Muscle of leg (tissue), 3 donors: ENCODE measurements at regions not wholly inside any gene's neighbourhood (a gene's known extent, or its start where the extent isn't known, plus 50 kb on each side); places are given as distances from the start of the nearest gene placed in this dataset.

Source experiments
- DNase-seq: peaks from one replicate; pipeline ENCODE4 v3.0.0; 2013
- H3K27ac ChIP-seq: one replicate; pipeline ENCODE4 v1.5.1; 2013; ENCODE audit warnings: mild to moderate bottlenecking, low read length, control low read depth
- H3K27me3 ChIP-seq: one replicate; pipeline ENCODE4 v1.6.1; 2013; ENCODE audit warnings: low read length; ENCODE audit not compliant: control insufficient read depth, insufficient read depth
- H3K36me3 ChIP-seq: one replicate; pipeline ENCODE4 v1.6.1; 2013; ENCODE audit warnings: low read length; ENCODE audit not compliant: control insufficient read depth, insufficient read depth
- H3K4me1 ChIP-seq: one replicate; pipeline ENCODE4 v1.6.1; 2013; ENCODE audit warnings: low read length; ENCODE audit not compliant: control insufficient read depth, insufficient read depth
- H3K4me3 ChIP-seq: one replicate; pipeline ENCODE4 v1.5.1; 2013; ENCODE audit warnings: low read length, control low read depth
- H3K9me3 ChIP-seq: replicated peaks from 2 replicates; pipeline ENCODE4 v1.6.1; 2013; ENCODE audit warnings: low read depth, low read length; ENCODE audit not compliant: control insufficient read depth
- WGBS: methylation state at CpG from one replicate; pipeline ENCODE4 v1.1.5; 2013; ENCODE audit warnings: missing lambda C conversion rate; ENCODE audit not compliant: insufficient coverage; 5-methylcytosine and 5-hydroxymethylcytosine counted together

GRCh38 chr2:18790509-18791171 is 201.3 kb upstream of the NT5C1B start:
- peaks cover 9% of the 10 kb centered on the region for H3K4me1 ChIP-seq
- no peak overlapping the region for H3K27ac ChIP-seq
- DNase-seq, result no peak
- H3K4me3 ChIP-seq, result no peak overlapping the region
- WGBS, result no CpG with 5 or more reads among the region's 3 CpGs
- no peaks in the 10 kb centered on the region for H3K36me3 ChIP-seq
- H3K9me3 ChIP-seq, result no peaks in the 10 kb centered on the region
- H3K27me3 ChIP-seq, result no peaks in the 10 kb centered on the region

GRCh38 chr2:18788592-18788991 is 199.2 kb upstream of the NT5C1B start:
- WGBS, result no CpG with 5 or more reads among the region's 5 CpGs
- peak overlapping the region; percentile 29 for H3K27ac ChIP-seq
- H3K36me3 ChIP-seq, result no peaks in the 10 kb centered on the region
- H3K4me1 ChIP-seq, result peaks cover 9% of the 10 kb centered on the region
- H3K4me3 ChIP-seq, result no peak overlapping the region
- DNase-seq, result peak; percentile 71
- H3K27me3 ChIP-seq, result no peaks in the 10 kb centered on the region
- no peaks in the 10 kb centered on the region for H3K9me3 ChIP-seq

- no peak for DNase-seq
- Histone ChIP-seq H3K4me3 (no peak overlapping the region), H3K9me3 (no peaks in the 10 kb centered on the region), H3K36me3 (no peaks in the 10 kb centered on the region), H3K27me3 (no peaks in the 10 kb centered on the region), H3K27ac (no peak overlapping the region), H3K4me1 (peaks cover 9% of the 10 kb centered on the region)
- no CpG with 5 or more reads among the region's 2 CpGs for WGBS
Observed at GRCh38 chr2:18787726-18788125, 198.4 kb upstream of the NT5C1B start.

GRCh38 chr2:18784245-18784644 is 194.9 kb upstream of the NT5C1B start:
- Histone ChIP-seq H3K4me3 (no peak overlapping the region), H3K4me1 (peaks cover 5% of the 10 kb centered on the region), H3K36me3 (no peaks in the 10 kb centered on the region), H3K27me3 (no peaks in the 10 kb centered on the region), H3K27ac (no peak overlapping the region), H3K9me3 (no peaks in the 10 kb centered on the region)
- 71% methylated on average over 1 of the region's 2 CpGs for WGBS
- DNase-seq, result no peak

- H3K27ac ChIP-seq, result no peak overlapping the region
- no peaks in the 10 kb centered on the region for H3K9me3 ChIP-seq
- H3K4me3 ChIP-seq, result no peak overlapping the region
- H3K36me3 ChIP-seq, result no peaks in the 10 kb centered on the region
- no CpG with 5 or more reads among the region's 1 CpG for WGBS
- no peak for DNase-seq
- no peaks in the 10 kb centered on the region for H3K4me1 ChIP-seq
- no peaks in the 10 kb centered on the region for H3K27me3 ChIP-seq
Observed at GRCh38 chr2:18781541-18782280, 192.3 kb upstream of the NT5C1B start.

- H3K27ac ChIP-seq, result no peak overlapping the region
- no peaks in the 10 kb centered on the region for H3K9me3 ChIP-seq
- WGBS, result no CpG with 5 or more reads among the region's 2 CpGs
- no peaks in the 10 kb centered on the region for H3K27me3 ChIP-seq
- no peaks in the 10 kb centered on the region for H3K4me1 ChIP-seq
- no peak for DNase-seq
- no peak overlapping the region for H3K4me3 ChIP-seq
- no peaks in the 10 kb centered on the region for H3K36me3 ChIP-seq
Observed at GRCh38 chr2:18777250-18777812, 188.0 kb upstream of the NT5C1B start.

- Histone ChIP-seq H3K27ac (no peak overlapping the region), H3K9me3 (peaks cover 2% of the 10 kb centered on the region), H3K4me3 (no peak overlapping the region), H3K4me1 (no peaks in the 10 kb centered on the region), H3K27me3 (no peaks in the 10 kb centered on the region), H3K36me3 (no peaks in the 10 kb centered on the region)
- no peak for DNase-seq
- WGBS, result no CpG with 5 or more reads among the region's 1 CpG
Observed at GRCh38 chr2:18771212-18771611, 181.8 kb upstream of the NT5C1B start.

- DNase-seq, result no peak
- no peaks in the 10 kb centered on the region for H3K4me1 ChIP-seq
- no peak overlapping the region for H3K27ac ChIP-seq
Observed at GRCh38 chr2:18763338-18763737, 174.0 kb upstream of the NT5C1B start.

GRCh38 chr2:18762667-18763066 is 173.3 kb upstream of the NT5C1B start:
- WGBS, result no CpG with 5 or more reads among the region's 1 CpG
- Histone ChIP-seq H3K27me3 (no peaks in the 10 kb centered on the region), H3K9me3 (no peaks in the 10 kb centered on the region), H3K27ac (no peak overlapping the region), H3K4me1 (no peaks in the 10 kb centered on the region), H3K4me3 (no peak overlapping the region), H3K36me3 (no peaks in the 10 kb centered on the region)
- DNase-seq, result no peak

More at GRCh38 chr2:18763338-18763737, 174.0 kb upstream of the NT5C1B start:
- no peaks in the 10 kb centered on the region for H3K9me3 ChIP-seq
- H3K4me3 ChIP-seq, result no peak overlapping the region
- H3K36me3 ChIP-seq, result no peaks in the 10 kb centered on the region
- no peaks in the 10 kb centered on the region for H3K27me3 ChIP-seq
- WGBS, result no CpG with 5 or more reads among the region's 1 CpG

- 100% methylated on average over 1 of the region's 1 CpG for WGBS
- Histone ChIP-seq H3K27me3 (no peaks in the 10 kb centered on the region), H3K27ac (no peak overlapping the region)
Observed at GRCh38 chr2:18754286-18754685, 164.9 kb upstream of the NT5C1B start.

More at GRCh38 chr2:18754286-18754685, 164.9 kb upstream of the NT5C1B start:
- no peak for DNase-seq
- no peaks in the 10 kb centered on the region for H3K36me3 ChIP-seq
- H3K4me3 ChIP-seq, result no peak overlapping the region
- peaks cover 6% of the 10 kb centered on the region for H3K4me1 ChIP-seq
- no peaks in the 10 kb centered on the region for H3K9me3 ChIP-seq
